HG02642 (cell line): ENCODE measurements at regions not wholly inside any gene's neighbourhood (a gene's known extent, or its start where the extent isn't known, plus 50 kb on each side); places are given as distances from the start of the nearest gene placed in this dataset.

ENCODE experiments used
- ATAC-seq: cut with Tn5 transposase; IDR thresholded peaks from one replicate; pipeline ENCODE4 v1.9.1; 2021; ENCODE audit warnings: mild to moderate bottlenecking; ENCODE audit not compliant: unreplicated experiment, poor library complexity

DNA sequence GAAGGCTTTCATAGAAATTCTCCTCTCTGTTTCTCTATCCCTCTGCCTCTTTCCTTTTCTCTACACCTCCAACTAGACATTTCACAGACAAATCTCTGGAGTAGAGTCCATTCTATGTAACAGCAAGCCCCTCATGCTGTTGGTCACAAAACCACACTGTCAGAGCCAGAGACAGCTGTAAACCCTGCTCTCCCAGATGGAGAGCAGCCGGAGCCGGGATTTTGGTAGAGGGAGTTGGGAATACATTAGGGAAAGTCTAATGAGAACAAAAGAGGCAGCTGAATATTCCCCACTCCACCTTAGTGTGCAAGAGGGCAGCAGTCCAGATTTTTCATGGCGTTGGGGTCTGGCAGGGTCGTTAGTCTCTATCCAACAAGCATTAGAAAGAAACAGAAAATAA, 68.3 kb upstream of the EDN1 start:
- no peak for ATAC-seq

GRCh38 chr6:12222405-12223366, 67.5 kb upstream of the EDN1 start:
- ATAC-seq, result no peak

DNA sequence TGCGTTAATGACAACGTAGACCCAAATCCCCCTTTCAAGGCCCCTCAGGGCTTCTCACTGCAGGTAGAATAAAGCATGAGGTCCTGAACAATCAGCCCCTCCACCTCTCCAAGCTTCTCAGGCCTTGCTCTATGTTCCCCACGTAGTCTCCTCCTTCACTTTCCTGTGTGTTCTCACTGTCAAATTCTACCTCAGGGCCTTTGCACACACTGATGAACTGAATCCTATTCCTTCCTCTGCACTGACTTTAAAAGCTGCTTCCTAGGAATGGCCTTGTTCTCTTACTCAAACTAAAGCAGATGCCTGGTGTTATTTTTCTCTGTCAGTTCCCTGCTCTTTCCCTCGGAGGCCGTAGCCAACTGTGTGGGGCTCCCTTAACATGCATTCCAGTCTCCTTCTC, 66.8 kb upstream of the EDN1 start:
- ATAC-seq, result no peak

GRCh38 chr6:12224251-12224650, 65.9 kb upstream of the EDN1 start:
- ATAC-seq, result no peak

GRCh38 chr6:12228447-12229146, 61.6 kb upstream of the EDN1 start:
- no peak for ATAC-seq

DNA sequence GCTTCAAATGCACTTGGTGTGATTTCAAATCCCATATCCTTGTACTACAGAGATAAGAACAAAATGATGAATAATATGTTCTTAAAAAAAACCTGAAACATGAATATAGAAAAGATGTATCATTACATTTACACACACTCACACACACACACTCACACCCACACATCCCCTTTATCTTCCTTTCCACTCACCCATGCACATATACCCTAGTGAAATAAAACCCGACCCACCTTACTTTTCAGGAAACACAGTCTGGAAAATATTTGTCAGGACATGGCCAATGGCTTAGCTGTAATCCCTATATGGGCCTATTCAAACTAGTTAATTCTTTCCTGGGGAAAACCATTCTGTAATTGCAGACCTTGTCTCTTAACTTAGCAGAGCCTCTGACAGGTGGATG, 60.8 kb upstream of the EDN1 start:
- ATAC-seq, result no peak

DNA sequence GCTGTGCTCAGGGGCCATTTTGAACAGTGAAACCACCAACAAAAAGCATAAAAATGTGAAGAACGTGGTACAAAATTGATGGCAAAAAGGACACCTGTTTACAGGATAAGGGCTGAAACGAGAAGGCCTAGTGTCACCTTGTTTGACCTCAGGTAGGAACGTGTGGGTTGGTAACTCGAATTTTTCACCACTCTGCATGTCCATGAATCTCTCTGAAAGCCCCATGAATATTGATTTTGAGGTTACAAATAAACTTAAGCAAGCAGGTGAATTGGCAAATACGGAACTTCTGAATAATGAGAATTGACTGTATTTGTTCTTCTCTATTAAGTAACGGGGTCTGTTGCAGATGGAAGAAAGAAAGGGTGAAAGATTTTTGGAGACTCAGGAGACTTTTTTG, 59.6 kb upstream of the EDN1 start:
- no peak for ATAC-seq

GRCh38 chr6:12232339-12232738, 57.8 kb upstream of the EDN1 start:
- no peak for ATAC-seq

DNA sequence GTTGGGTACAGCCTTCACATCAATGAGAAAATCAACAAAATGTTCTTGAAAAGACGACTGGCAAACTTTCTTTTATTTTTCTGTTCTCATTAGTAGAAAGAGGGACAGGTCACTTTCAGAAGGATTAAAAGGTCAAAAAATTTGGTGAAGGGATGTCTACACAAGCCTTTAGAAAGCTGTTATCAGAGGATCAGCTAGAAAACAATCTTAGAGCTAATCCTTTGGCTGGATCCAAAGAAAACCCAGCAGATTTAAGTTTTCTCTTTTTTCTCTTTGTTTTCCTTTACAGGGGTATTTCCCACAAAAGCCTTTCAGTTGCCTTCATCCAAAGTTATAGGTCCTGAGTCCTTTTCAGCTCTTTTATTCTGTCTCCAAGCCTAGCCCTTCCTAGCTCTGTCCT, 57.3 kb upstream of the EDN1 start:
- ATAC-seq, result no peak

DNA sequence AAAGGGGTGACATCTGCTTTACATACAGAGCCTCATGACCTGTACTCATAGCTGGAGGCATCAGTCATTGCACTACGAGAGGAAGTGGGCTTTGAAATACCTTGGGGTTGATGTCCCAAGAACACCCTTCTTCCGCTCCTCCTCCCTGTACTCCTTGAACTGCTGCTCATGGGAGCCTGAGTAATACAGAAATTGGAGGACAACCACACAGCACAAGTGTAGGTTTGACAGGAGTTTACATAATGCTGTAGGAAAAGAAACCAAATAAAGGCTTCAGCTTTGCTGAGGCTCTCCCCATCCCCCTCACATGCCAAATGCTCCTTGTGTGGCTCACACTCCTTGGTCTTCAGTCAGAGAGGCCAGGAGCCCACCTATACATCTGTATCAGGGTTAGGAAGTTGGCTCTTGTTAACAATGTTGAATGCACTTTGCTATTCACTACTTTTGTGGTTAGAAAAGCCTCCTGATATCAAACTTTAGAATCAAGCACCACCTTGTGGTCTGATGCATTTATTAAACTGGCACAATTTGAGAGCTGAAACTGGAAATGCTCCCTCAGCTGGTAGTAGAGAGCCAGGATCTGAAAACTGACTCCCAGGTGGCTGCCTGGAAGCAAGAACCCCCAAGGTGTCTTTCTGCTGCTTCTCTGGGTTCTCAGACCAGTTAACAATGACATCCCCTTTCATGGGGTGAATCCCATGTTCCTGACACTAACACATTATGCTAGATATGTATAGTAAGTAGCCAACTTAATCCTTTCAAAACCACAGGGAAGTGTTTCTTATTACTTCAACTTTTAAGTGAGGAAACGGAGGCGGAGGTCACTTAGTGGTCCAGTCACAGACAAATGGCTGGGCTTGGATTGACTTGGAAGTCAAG, 56.2 kb upstream of the EDN1 start:
- ATAC-seq, result peak; percentile 73

- ATAC-seq, result no peak
These were observed 54.8 kb upstream of the EDN1 start for GRCh38 chr6:12235341-12235740.

DNA sequence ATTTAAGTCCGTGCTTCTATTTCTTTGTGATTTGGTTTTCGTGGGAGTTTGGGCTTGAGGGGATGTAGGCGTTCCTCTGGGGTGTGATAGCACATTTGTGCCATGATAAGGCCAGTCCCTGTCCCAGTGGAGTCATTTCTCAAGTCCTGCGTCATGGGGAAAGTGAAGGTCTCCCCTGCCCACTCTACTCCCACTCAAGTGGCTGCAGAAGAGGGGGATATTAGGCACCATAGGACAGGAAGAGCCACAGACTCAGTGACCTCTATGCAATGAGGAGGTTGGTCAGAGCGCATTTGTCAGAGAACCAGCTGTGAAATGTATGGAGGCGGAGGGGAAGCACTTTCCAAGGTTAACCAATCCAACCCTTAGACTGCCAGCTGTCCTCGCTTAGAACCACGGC, 51.9 kb upstream of the EDN1 start:
- ATAC-seq, result no peak
